GM18951 (cell line): ENCODE measurements at regions not wholly inside any gene's neighbourhood (a gene's known extent, or its start where the extent isn't known, plus 50 kb on each side); places are given as distances from the start of the nearest gene placed in this dataset.

Experiments
- POLR2A ChIP-seq: IDR thresholded peaks from 4 replicates; pipeline ENCODE4 v1.6.1; 2011; ENCODE audit warnings: mild to moderate bottlenecking; ENCODE audit not compliant: insufficient read length, insufficient read depth; ENCODE audit errors: extremely low read depth
- in situ Hi-C: fragments of 300-500 bp; cut with MboI; formaldehyde crosslinking; loops from one replicate; pipeline ENCODE4 v1.12.0; 2022; ENCODE audit warnings: low sequenced_read_pairs, mixed read lengths, inconsistent platforms; ENCODE audit not compliant: unreplicated experiment

- in situ Hi-C loops, result no loop called here
- no peak for TF ChIP-seq POLR2A
Observed at GRCh38 chr6:40125680-40126394, 191.6 kb upstream of the MOCS1 start.

DNA sequence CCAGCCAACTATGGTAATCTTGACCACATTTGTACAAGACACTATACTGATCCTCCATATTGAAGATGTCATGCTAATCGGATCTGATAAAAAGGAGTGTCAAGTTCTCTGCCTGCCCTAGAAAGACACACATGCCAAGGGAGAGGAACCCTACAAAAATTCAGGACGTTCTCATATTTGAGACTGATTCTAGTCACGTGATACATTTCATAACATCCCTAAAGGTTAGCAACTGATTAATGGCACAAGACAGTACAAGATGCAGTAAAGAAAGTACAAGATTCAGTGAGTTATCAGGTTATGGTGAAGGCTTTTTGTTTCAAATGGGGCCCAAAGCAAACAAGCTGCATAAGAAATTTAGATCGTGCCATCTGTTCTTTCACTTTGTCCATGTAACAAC, 190.7 kb upstream of the MOCS1 start:
- in situ Hi-C loops, result no loop called here
- TF ChIP-seq POLR2A, result no peak

GRCh38 chr6:40116832-40117231, 182.6 kb upstream of the MOCS1 start:
- TF ChIP-seq POLR2A, result no peak
- in situ Hi-C loops, result no loop called here

GRCh38 chr6:40112350-40112749, 178.1 kb upstream of the MOCS1 start:
- TF ChIP-seq POLR2A, result no peak
- in situ Hi-C loops, result no loop called here

DNA sequence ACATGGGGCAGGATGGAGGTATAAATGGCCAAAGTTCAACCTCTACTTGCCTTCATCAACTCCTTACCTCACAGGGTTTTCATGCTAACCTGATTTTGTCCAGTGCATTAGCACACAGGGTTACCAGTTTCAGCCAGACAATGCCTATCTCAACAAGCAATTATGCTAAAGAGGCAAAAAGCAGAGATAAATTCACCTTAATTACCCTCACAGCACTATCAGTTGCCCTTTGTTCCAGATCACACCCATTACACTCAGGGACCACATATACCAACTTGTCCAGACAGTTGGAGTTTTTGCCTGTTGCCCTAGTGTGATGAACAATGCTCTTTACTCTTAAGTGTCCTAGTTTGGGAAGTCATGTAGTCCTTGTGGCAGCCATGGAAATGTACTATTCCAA, 174.5 kb upstream of the MOCS1 start:
- in situ Hi-C loops, result no loop called here
- TF ChIP-seq POLR2A, result no peak

DNA sequence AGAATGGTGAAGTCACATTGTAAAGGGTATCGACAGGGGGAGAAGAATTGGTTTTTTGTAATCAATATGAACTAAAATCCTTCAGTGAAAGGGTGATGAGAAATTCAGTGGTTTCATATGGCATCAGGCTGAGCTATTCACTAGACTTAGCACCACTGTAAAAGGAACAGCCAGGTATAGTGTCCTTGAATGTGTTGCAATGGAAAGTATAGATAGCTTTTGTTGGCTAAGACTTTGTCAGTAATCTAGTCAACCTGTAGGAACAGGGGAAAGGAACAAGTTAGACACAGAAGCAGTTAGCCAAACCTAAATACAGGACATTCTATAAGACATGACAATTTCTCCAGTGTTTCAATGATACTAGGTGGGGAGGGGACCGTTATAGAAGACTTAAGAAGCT, 172.6 kb upstream of the MOCS1 start:
- no peak for TF ChIP-seq POLR2A
- in situ Hi-C loops, result no loop called here

- TF ChIP-seq POLR2A, result no peak
- in situ Hi-C loops, result no loop called here
Observed at GRCh38 chr6:40098774-40099173, 164.5 kb upstream of the MOCS1 start.

DNA sequence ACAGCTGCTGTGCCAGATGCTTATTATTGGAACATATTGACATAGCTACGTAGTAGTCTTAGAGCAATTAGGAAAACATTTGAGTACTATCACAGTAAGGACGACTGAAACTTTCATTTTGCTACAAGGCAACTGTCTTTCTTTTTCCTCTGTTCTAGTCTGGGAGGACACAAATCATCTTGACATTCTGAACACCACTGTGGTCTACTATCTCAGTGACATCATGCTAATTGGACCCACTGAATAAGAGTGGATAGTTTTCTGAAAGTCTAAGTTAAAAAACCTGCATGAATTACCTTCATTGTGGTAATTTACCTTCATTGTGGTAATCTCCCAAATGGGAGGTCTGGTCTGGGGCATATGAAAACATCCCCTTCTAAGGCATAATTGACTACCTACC, 163.3 kb upstream of the MOCS1 start:
- no peak for TF ChIP-seq POLR2A
- in situ Hi-C loops, result no loop called here

DNA sequence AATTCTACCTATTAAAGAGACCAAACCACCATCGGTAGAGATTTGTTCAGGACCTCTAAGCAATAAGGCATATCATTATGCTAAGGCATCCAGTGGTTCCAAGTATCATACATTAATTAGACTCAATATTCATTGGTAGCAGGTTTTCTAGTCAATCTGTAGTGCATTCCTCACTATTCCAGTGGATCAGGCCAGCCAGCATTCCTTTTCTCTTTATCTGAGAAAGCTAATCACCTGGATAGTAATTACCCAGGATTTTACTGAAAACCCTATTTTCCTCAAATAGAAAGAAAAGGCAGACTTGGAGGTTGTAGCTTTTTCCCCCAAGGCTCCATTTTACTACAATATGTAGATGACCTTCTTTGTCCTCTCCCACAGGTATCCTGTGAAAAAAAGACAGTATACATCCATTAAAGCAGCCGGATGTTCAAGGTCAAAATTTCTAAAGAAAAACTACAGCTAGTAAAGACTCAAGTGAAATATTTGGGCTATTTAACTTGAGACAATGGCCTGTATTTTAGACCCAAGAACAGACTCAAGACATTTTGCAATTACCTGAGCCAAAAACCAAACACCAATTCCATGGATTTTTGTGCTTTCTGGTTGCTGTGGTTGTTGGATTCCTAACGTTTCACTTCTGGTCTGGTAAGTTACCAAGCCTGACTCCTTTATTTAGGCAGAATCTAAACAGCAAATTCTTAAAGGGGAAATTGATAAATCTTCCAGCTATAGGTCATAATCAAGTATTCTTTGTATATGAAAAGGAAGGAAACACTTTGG, 149.1 kb upstream of the MOCS1 start:
- TF ChIP-seq POLR2A, result no peak
- in situ Hi-C loops, result no loop called here

DNA sequence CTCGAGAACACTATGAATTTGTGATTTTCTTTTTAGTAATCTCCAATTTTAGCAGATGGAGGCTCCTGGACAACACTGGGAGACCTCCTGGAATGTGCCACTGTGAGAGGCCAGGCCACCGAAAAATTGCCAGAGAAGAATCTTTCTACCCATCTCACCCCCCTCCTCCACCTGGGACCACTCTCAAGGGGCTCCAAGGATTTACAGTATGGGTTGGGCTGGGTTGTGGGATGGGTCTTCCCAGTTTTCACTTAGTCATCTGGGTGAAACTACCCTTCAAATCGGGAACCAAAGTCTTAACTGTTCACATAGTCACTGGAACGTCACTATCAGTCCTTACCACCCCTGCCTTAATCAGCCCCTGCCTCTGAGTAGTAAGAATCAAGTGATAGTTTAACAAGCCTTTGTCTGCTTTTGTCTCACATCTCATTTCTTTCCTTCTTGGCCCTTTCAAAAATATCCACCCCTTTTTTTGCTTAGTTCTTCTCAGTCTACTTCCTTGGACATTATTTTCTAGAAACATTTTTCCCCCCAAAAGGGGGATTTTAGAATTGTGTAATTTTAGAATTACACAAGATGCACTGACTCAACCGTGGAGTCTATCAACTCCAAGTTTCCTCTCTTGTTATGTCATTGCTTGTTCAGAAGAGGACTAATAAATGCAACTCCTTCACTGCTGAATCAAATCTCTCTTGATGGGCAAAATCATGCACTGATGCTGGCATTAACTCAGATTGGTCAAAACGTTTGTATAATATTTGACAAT, 148.2 kb upstream of the MOCS1 start:
- in situ Hi-C loops, result no loop called here
- TF ChIP-seq POLR2A, result no peak

- TF ChIP-seq POLR2A, result no peak
- in situ Hi-C loops, result no loop called here
Observed at GRCh38 chr6:40077736-40078135, 143.5 kb upstream of the MOCS1 start.

- in situ Hi-C loops, result no loop called here
- TF ChIP-seq POLR2A, result no peak
Observed at GRCh38 chr6:40077315-40077714, 143.1 kb upstream of the MOCS1 start.

DNA sequence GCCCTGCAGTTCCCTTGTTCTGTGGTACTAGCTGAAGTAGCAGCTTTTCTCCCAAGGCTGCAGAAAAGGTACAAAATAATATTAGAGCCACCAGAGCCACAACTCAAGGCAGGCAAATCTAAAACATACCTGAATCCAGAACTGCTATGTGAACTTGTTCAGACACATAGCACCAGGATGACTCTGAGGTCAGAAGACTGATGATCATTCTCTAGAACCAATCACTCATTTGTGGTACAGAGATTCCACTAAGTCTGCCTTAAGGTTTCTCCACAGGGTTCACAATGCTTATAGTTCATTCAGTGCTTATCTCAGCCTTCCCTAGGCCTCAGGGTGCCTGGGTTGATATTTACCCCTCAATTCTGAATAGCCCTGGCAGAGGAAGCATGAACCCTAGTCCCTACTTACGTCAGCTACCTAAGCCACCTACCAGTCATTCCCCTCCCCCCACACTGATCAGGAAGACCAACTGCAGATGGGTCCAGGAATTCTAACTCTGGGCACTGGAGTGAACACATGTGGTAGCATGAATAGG, 140.9 kb upstream of the MOCS1 start:
- TF ChIP-seq POLR2A, result no peak
- in situ Hi-C loops, result no loop called here
